H1 (cell line): ENCODE measurements at regions not wholly inside any gene's neighbourhood (a gene's known extent, or its start where the extent isn't known, plus 50 kb on each side); places are given as distances from the start of the nearest gene placed in this dataset.

ENCODE experiments used
- KDM5A ChIP-seq: fragments of 200-600 bp; IDR thresholded peaks from 2 replicates; pipeline ENCODE4 v1.7.1; 2012; ENCODE audit warnings: mild to moderate bottlenecking, low read length, inconsistent platforms, mixed read lengths
- SP2 ChIP-seq: IDR thresholded peaks from 2 replicates; pipeline ENCODE4 v1.6.1; 2012; ENCODE audit warnings: mild to moderate bottlenecking, low read length, inconsistent platforms
- TAF1 ChIP-seq: IDR thresholded peaks from 2 replicates; pipeline ENCODE4 v1.6.1; 2011; ENCODE audit warnings: mild to moderate bottlenecking, low read depth, low read length
- USF2 ChIP-seq: IDR thresholded peaks from 2 replicates; pipeline ENCODE4 v1.6.1; 2011; ENCODE audit warnings: low read length, improper control_type of control experiment

GRCh38 chr7:153286763-153287162 is 527.2 kb downstream of the ACTR3B start (continued):
- TF ChIP-seq USF2 (no peak), TAF1 (no peak), KDM5A (no peak), SP2 (no peak)
